GM23338 (cell line): ENCODE measurements at regions not wholly inside any gene's neighbourhood (a gene's known extent, or its start where the extent isn't known, plus 50 kb on each side); places are given as distances from the start of the nearest gene placed in this dataset.

Experiments used
- ATAC-seq: fragments of 200-7000 bp; cut with Tn5 transposase; 3 replicates; pipeline ENCODE4 v1.9.1; 2020
- DNase-seq: peaks from one replicate; pipeline ENCODE4 v3.0.0-alpha.2; 2015; ENCODE audit warnings: low spot score
- H2AFZ ChIP-seq: fragments of 200-600 bp; sonication (generic); 2 replicates; pipeline ENCODE4 v1.8.0; 2016; ENCODE audit warnings: antibody characterized with exemption, mild to moderate bottlenecking, moderate library complexity
- H3F3A ChIP-seq: fragments of 200-600 bp; sonication (generic); replicated peaks from 2 replicates; pipeline ENCODE4 v1.8.0; 2017; ENCODE audit warnings: antibody characterized with exemption, mixed run types, low read depth
- H3K27ac ChIP-seq: fragments of 200-600 bp; sonication (generic); 2 replicates; pipeline ENCODE4 v1.6.1; 2016; ENCODE audit warnings: low read depth
- H3K27me3 ChIP-seq: fragments of 200-600 bp; sonication (generic); 2 replicates; pipeline ENCODE4 v1.8.0; 2016; ENCODE audit warnings: mild to moderate bottlenecking, mixed run types, moderate library complexity; ENCODE audit not compliant: insufficient read depth
- H3K36me3 ChIP-seq: fragments of 200-600 bp; sonication (generic); 2 replicates; pipeline ENCODE4 v1.8.0; 2016; ENCODE audit warnings: mild to moderate bottlenecking; ENCODE audit not compliant: insufficient read depth
- H3K4me1 ChIP-seq: fragments of 200-600 bp; sonication (generic); 2 replicates; pipeline ENCODE4 v1.8.0; 2016; ENCODE audit warnings: mild to moderate bottlenecking, moderate library complexity; ENCODE audit not compliant: insufficient read depth
- H3K4me2 ChIP-seq: fragments of 200-600 bp; sonication (generic); 2 replicates; pipeline ENCODE4 v1.7.1; 2017; ENCODE audit warnings: mixed run types
- H3K4me3 ChIP-seq: fragments of 200-600 bp; sonication (generic); 2 replicates; pipeline ENCODE4 v1.6.1; 2016; ENCODE audit warnings: mixed run types
- H3K79me2 ChIP-seq: fragments of 200-600 bp; sonication (generic); replicated peaks from 2 replicates; pipeline ENCODE4 v1.8.0; 2017; ENCODE audit warnings: mild to moderate bottlenecking; ENCODE audit not compliant: insufficient read depth
- H3K9me2 ChIP-seq: fragments of 200-600 bp; sonication (generic); 2 replicates; pipeline ENCODE4 v1.8.0; 2017; ENCODE audit not compliant: insufficient read depth
- H4K20me1 ChIP-seq: fragments of 200-600 bp; sonication (generic); replicated peaks from 2 replicates; pipeline ENCODE4 v1.8.0; 2017; ENCODE audit warnings: mild to moderate bottlenecking; ENCODE audit not compliant: insufficient read depth
- H3K27ac Mint-ChIP-seq: 2 replicates; pipeline ENCODE4 v1.8.0; 2020; ENCODE audit warnings: inconsistent platforms, mild to moderate bottlenecking, moderate library complexity, mixed read lengths
- H3K27me3 Mint-ChIP-seq: 3 replicates; pipeline ENCODE4 v1.8.0; 2022; ENCODE audit warnings: low read depth, mild to moderate bottlenecking, moderate library complexity, mixed read lengths, inconsistent platforms; ENCODE audit not compliant: insufficient read depth, poor library complexity
- H3K36me3 Mint-ChIP-seq: 3 replicates; pipeline ENCODE4 v1.8.0; 2021; ENCODE audit warnings: low read depth, mild to moderate bottlenecking, inconsistent platforms, moderate library complexity, mixed read lengths
- H3K4me1 Mint-ChIP-seq: 3 replicates; pipeline ENCODE4 v1.8.0; 2020; ENCODE audit warnings: mild to moderate bottlenecking, inconsistent platforms, mixed read lengths
- H3K4me3 Mint-ChIP-seq: 3 replicates; pipeline ENCODE4 v1.8.0; 2021; ENCODE audit warnings: moderate library complexity, mild to moderate bottlenecking, inconsistent platforms, mixed read lengths
- H3K9me3 Mint-ChIP-seq: 3 replicates; pipeline ENCODE4 v1.8.0; 2020; ENCODE audit warnings: moderate library complexity, mild to moderate bottlenecking, inconsistent platforms, mixed read lengths
- CREB1 ChIP-seq: fragments of 250-450 bp; sonication (Bioruptor Pico); IDR thresholded peaks from 2 replicates; pipeline ENCODE4 v1.5.0; 2020; ENCODE audit warnings: low read depth, mild to moderate bottlenecking, moderate library complexity
- EZH2 ChIP-seq: fragments of 200-600 bp; sonication (generic); IDR thresholded peaks from one replicate; pipeline ENCODE4 v1.8.0; 2017; ENCODE audit warnings: antibody characterized with exemption, mild to moderate bottlenecking, low read depth; ENCODE audit not compliant: unreplicated experiment
- EZH2phosphoT487 ChIP-seq: fragments of 200-600 bp; sonication (generic); IDR thresholded peaks from one replicate; pipeline ENCODE4 v1.8.1; 2018; ENCODE audit warnings: antibody characterized with exemption; ENCODE audit not compliant: unreplicated experiment
- JUNB ChIP-seq: IDR thresholded peaks from one replicate; pipeline ENCODE4 v1.6.1; 2016; ENCODE audit warnings: antibody characterized with exemption; ENCODE audit not compliant: unreplicated experiment
- NANOG ChIP-seq: IDR thresholded peaks from 2 replicates; pipeline ENCODE4 v1.6.1; 2016; ENCODE audit warnings: antibody characterized with exemption, borderline replicate concordance
- POLR2AphosphoS5 ChIP-seq: IDR thresholded peaks from 2 replicates; pipeline ENCODE4 v1.6.1; 2016; ENCODE audit warnings: antibody characterized with exemption, low read depth
- ZNF114 ChIP-seq: fragments of 250-450 bp; sonication (Bioruptor Pico); IDR thresholded peaks from 2 replicates; pipeline ENCODE4 v1.5.0; 2020; ENCODE audit warnings: mild to moderate bottlenecking, moderate library complexity
- ZNF331 ChIP-seq: fragments of 250-450 bp; sonication (Bioruptor Pico); IDR thresholded peaks from 2 replicates; pipeline ENCODE4 v1.5.0; 2020; ENCODE audit warnings: low read depth, mild to moderate bottlenecking, moderate library complexity
- TF ChIP-seq, protein P1 (sequence below), 2 experiments: fragments of 200-600 bp in 1 of 2; sonication (generic) in 1 of 2; conservative IDR thresholded peaks; 2 replicates each; pipeline versions ENCODE4 v1.5.1 to v1.6.1; 2016 to 2017; ENCODE audit warnings: antibody characterized with exemption in 2 of 2, low read depth in 2 of 2, mild to moderate bottlenecking in 2 of 2, moderate library complexity in 1 of 2
- TF ChIP-seq, protein P2 (sequence below): fragments of 250-450 bp; sonication (Bioruptor Pico); IDR thresholded peaks from 2 replicates; pipeline ENCODE4 v1.5.0; 2020; ENCODE audit warnings: mild to moderate bottlenecking, moderate library complexity

DNA sequence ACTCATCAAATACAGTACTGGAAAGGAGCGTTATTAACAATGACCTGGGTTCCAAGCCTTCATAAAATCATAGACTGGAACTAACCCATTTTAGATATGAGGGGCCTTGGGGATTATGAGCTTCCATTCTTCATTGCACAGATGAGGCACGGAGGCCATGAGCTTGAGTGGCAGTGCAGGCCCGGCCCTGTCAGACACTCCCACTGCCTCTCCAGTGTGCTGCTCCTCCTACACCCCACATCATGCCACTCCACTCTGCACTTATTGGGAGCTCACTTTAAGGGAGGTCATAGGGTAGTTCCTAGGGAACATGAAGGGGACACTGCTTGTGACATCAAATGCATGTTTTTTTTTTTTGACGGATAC, 77.9 kb downstream of the TSN start:
- Histone ChIP-seq H3K4me1 (peaks cover 4% of the 10 kb centered on the region; the same call in 1 of the 2 replicates), H3K79me2 (no peaks in the 10 kb centered on the region), H2AFZ (0 out of 2 replicates have a peak overlapping the region, but pooled peaks have one; percentile 66), H4K20me1 (no peaks in the 10 kb centered on the region), H3K4me3 (no peak overlapping the region), H3K27me3 (no peaks in the 10 kb centered on the region), H3F3A (no peaks in the 10 kb centered on the region), H3K36me3 (no peaks in the 10 kb centered on the region), H3K27ac (no peak overlapping the region), H3K9me2 (no peaks in the 10 kb centered on the region), H3K4me2 (no peak overlapping the region)
- TF ChIP-seq ZNF114 = no peak
- TF ChIP-seq, protein P1, sequence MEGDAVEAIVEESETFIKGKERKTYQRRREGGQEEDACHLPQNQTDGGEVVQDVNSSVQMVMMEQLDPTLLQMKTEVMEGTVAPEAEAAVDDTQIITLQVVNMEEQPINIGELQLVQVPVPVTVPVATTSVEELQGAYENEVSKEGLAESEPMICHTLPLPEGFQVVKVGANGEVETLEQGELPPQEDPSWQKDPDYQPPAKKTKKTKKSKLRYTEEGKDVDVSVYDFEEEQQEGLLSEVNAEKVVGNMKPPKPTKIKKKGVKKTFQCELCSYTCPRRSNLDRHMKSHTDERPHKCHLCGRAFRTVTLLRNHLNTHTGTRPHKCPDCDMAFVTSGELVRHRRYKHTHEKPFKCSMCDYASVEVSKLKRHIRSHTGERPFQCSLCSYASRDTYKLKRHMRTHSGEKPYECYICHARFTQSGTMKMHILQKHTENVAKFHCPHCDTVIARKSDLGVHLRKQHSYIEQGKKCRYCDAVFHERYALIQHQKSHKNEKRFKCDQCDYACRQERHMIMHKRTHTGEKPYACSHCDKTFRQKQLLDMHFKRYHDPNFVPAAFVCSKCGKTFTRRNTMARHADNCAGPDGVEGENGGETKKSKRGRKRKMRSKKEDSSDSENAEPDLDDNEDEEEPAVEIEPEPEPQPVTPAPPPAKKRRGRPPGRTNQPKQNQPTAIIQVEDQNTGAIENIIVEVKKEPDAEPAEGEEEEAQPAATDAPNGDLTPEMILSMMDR (conservative IDR thresholded peaks at IDR 0.05; ENCODE audit: low read depth in 2 of 2) = no peak
- TF ChIP-seq ZNF331 (CRISPR knock-in tag) = no peak
- Mint-ChIP-seq H3K4me1 (peaks cover 4% of the 10 kb centered on the region; the same call in 2 of the 3 replicates), H3K27me3 (peaks cover 2% of the 10 kb centered on the region), H3K36me3 (peaks cover 3% of the 10 kb centered on the region; the same call in 1 of the 3 replicates), H3K4me3 (no peak overlapping the region), H3K9me3 (peaks cover 14% of the 10 kb centered on the region), H3K27ac (no peak overlapping the region)
- DNase-seq (no peak), ATAC-seq (no peak)

DNA sequence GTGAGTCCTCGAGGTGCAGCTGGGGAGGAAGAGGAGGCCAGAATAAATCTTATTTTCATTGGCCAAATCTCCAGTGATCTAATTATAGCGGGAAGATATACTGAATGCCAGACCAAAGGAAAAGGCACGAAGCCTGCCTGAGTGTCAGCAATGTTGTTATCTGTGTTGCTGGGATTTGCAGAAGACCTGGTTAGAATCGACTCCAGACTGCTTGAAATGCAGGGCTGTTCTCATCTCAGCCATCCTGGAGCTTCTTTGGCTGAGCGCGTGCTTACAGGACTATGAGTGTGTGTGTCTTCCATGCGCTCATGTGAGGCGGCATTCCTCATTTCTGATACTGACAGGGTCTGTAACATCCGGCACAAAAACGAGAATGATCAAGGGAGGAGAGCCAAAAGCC, 81.2 kb downstream of the TSN start:
- Histone ChIP-seq H3K4me1 (no peaks in the 10 kb centered on the region), H3K9me2 (no peaks in the 10 kb centered on the region), H2AFZ (peak overlapping the region; percentile 76), H3K79me2 (no peaks in the 10 kb centered on the region), H3K36me3 (no peaks in the 10 kb centered on the region), H3K4me2 (no peak overlapping the region), H3K4me3 (no peak overlapping the region), H3F3A (no peaks in the 10 kb centered on the region), H3K27ac (no peak overlapping the region), H4K20me1 (no peaks in the 10 kb centered on the region), H3K27me3 (no peaks in the 10 kb centered on the region)
- Mint-ChIP-seq H3K27me3 (peaks cover 4% of the 10 kb centered on the region), H3K9me3 (peaks cover 18% of the 10 kb centered on the region), H3K27ac (no peak overlapping the region), H3K36me3 (peaks cover 3% of the 10 kb centered on the region; the same call in 1 of the 3 replicates), H3K4me1 (no peaks in the 10 kb centered on the region), H3K4me3 (no peak overlapping the region)
- DNase-seq (no peak), ATAC-seq (no peak)
- TF ChIP-seq NANOG = no peak

DNA sequence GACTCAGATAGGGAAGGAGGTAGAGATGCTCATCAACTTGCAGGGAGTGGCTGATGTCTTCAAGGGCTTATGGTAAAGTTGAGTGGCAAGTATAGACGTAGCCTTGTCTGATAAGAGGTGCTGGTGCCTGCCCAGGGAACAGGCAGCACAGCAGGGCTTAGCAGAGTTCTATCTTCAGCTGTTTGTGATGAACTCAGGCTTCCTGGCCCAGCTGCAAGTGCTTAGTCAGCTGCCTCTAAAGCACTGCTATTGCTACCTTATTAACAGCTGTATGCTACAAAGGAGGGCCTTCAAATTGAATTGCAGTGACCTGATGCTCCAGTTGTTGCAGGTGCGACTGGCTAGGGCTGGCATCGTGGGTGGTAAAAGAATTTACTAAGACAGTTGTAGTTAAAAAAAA, 82.1 kb downstream of the TSN start:
- ATAC-seq = no peak
- no peak for DNase-seq
- Mint-ChIP-seq H3K27me3 (peaks cover 4% of the 10 kb centered on the region), H3K9me3 (peaks cover 18% of the 10 kb centered on the region), H3K4me3 (no peak overlapping the region), H3K36me3 (peaks cover 3% of the 10 kb centered on the region; the same call in 1 of the 3 replicates), H3K4me1 (no peaks in the 10 kb centered on the region), H3K27ac (no peak overlapping the region)
- no peak overlapping the region for H2AFZ ChIP-seq
- no peaks in the 10 kb centered on the region for H3K36me3 ChIP-seq
- no peak overlapping the region for H3K27ac ChIP-seq
- no peaks in the 10 kb centered on the region for H3K79me2 ChIP-seq
- H3K4me1 ChIP-seq = no peaks in the 10 kb centered on the region
- H3K4me3 ChIP-seq = no peak overlapping the region
- no peaks in the 10 kb centered on the region for H3K27me3 ChIP-seq
- no peaks in the 10 kb centered on the region for H4K20me1 ChIP-seq
- H3K9me2 ChIP-seq = no peaks in the 10 kb centered on the region
- no peaks in the 10 kb centered on the region for H3F3A ChIP-seq
- no peak overlapping the region for H3K4me2 ChIP-seq
- TF ChIP-seq ZNF331 (CRISPR knock-in tag) = no peak
- TF ChIP-seq POLR2AphosphoS5 = no peak
- no peak for TF ChIP-seq CREB1
- no peak for TF ChIP-seq ZNF114
- TF ChIP-seq, protein P2, sequence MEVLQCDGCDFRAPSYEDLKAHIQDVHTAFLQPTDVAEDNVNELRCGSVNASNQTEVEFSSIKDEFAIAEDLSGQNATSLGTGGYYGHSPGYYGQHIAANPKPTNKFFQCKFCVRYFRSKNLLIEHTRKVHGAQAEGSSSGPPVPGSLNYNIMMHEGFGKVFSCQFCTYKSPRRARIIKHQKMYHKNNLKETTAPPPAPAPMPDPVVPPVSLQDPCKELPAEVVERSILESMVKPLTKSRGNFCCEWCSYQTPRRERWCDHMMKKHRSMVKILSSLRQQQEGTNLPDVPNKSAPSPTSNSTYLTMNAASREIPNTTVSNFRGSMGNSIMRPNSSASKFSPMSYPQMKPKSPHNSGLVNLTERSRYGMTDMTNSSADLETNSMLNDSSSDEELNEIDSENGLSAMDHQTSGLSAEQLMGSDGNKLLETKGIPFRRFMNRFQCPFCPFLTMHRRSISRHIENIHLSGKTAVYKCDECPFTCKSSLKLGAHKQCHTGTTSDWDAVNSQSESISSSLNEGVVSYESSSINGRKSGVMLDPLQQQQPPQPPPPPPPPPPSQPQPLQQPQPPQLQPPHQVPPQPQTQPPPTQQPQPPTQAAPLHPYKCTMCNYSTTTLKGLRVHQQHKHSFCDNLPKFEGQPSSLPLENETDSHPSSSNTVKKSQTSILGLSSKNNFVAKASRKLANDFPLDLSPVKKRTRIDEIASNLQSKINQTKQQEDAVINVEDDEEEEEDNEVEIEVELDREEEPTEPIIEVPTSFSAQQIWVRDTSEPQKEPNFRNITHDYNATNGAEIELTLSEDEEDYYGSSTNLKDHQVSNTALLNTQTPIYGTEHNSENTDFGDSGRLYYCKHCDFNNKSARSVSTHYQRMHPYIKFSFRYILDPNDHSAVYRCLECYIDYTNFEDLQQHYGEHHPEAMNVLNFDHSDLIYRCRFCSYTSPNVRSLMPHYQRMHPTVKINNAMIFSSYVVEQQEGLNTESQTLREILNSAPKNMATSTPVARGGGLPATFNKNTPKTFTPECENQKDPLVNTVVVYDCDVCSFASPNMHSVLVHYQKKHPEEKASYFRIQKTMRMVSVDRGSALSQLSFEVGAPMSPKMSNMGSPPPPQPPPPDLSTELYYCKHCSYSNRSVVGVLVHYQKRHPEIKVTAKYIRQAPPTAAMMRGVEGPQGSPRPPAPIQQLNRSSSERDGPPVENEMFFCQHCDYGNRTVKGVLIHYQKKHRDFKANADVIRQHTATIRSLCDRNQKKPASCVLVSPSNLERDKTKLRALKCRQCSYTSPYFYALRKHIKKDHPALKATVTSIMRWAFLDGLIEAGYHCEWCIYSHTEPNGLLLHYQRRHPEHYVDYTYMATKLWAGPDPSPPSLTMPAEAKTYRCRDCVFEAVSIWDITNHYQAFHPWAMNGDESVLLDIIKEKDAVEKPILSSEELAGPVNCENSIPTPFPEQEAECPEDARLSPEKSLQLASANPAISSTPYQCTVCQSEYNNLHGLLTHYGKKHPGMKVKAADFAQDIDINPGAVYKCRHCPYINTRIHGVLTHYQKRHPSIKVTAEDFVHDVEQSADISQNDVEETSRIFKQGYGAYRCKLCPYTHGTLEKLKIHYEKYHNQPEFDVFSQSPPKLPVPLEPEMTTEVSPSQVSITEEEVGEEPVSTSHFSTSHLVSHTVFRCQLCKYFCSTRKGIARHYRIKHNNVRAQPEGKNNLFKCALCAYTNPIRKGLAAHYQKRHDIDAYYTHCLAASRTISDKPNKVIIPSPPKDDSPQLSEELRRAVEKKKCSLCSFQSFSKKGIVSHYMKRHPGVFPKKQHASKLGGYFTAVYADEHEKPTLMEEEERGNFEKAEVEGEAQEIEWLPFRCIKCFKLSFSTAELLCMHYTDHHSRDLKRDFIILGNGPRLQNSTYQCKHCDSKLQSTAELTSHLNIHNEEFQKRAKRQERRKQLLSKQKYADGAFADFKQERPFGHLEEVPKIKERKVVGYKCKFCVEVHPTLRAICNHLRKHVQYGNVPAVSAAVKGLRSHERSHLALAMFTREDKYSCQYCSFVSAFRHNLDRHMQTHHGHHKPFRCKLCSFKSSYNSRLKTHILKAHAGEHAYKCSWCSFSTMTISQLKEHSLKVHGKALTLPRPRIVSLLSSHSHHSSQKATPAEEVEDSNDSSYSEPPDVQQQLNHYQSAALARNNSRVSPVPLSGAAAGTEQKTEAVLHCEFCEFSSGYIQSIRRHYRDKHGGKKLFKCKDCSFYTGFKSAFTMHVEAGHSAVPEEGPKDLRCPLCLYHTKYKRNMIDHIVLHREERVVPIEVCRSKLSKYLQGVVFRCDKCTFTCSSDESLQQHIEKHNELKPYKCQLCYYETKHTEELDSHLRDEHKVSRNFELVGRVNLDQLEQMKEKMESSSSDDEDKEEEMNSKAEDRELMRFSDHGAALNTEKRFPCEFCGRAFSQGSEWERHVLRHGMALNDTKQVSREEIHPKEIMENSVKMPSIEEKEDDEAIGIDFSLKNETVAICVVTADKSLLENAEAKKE = no peak
- TF ChIP-seq JUNB = no peak
- TF ChIP-seq EZH2 = no peak
- no peak for TF ChIP-seq NANOG
- TF ChIP-seq EZH2phosphoT487 = no peak
